ENCODE measurements at regions not wholly inside any gene's neighbourhood (a gene's known extent, or its start where the extent isn't known, plus 50 kb on each side); places are given as distances from the start of the nearest gene placed in this dataset.

GRCh38 chr17:34059423-34060220 is 195.5 kb upstream of the CCL2 start:
- H3K27ac ChIP-seq (ENCODE audit: low read depth, low read length): no peak overlapping the region
- H3K36me3 ChIP-seq (ENCODE audit: insufficient read depth, low read length): no peaks in the 10 kb centered on the region
- no peaks in the 10 kb centered on the region for H3K4me1 ChIP-seq (ENCODE audit: control insufficient read depth, insufficient read depth, low read length, unreplicated experiment)
- H3K79me2 ChIP-seq (ENCODE audit: control insufficient read depth, insufficient read depth, low read length, unreplicated experiment): no peaks in the 10 kb centered on the region
- H3K4me3 ChIP-seq (ENCODE audit: low read depth, low read length): no peak overlapping the region
- H2AFZ ChIP-seq (ENCODE audit: low read length, unreplicated experiment): no peak overlapping the region
- no peaks in the 10 kb centered on the region for H3K27me3 ChIP-seq (ENCODE audit: insufficient read depth, low read length)

- H3K79me2 ChIP-seq (ENCODE audit: control insufficient read depth, insufficient read depth, low read length, unreplicated experiment): no peaks in the 10 kb centered on the region
- H3K36me3 ChIP-seq (ENCODE audit: insufficient read depth, low read length): no peaks in the 10 kb centered on the region
- no peaks in the 10 kb centered on the region for H3K4me1 ChIP-seq (ENCODE audit: control insufficient read depth, insufficient read depth, low read length, unreplicated experiment)
- no peaks in the 10 kb centered on the region for H3K27me3 ChIP-seq (ENCODE audit: insufficient read depth, low read length)
- no peak overlapping the region for H3K27ac ChIP-seq (ENCODE audit: low read depth, low read length)
- no peak overlapping the region for H3K4me3 ChIP-seq (ENCODE audit: low read depth, low read length)
- H2AFZ ChIP-seq (ENCODE audit: low read length, unreplicated experiment): no peak overlapping the region
Measured at GRCh38 chr17:34066528-34066927, 188.6 kb upstream of the CCL2 start.

DNA sequence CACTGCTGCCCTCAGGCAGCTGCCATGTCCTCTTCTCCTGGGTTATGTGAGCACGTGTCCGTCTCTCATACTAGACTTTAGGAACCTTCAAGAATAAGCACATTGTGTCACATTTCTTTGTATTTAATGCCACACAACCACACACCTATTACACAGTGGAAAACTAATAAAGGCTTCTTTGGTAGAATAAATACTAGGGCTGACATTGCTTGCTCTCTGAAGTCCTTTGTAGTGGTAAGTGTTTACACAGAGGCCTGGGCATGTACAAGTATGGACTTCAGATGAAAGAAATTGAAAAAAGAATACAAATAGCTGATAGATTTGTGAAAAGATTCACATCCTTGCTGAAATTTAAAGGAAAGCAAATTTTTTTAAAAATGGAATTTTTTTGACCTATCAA is 188.1 kb upstream of the CCL2 start:
- Histone ChIP-seq H2AFZ (ENCODE audit: low read length, unreplicated experiment) (no peak overlapping the region), H3K4me1 (ENCODE audit: control insufficient read depth, insufficient read depth, low read length, unreplicated experiment) (no peaks in the 10 kb centered on the region), H3K79me2 (ENCODE audit: control insufficient read depth, insufficient read depth, low read length, unreplicated experiment) (no peaks in the 10 kb centered on the region), H3K27me3 (ENCODE audit: insufficient read depth, low read length) (no peaks in the 10 kb centered on the region), H3K36me3 (ENCODE audit: insufficient read depth, low read length) (no peaks in the 10 kb centered on the region), H3K27ac (ENCODE audit: low read depth, low read length) (no peak overlapping the region), H3K4me3 (ENCODE audit: low read depth, low read length) (no peak overlapping the region)

GRCh38 chr17:34068571-34068970 is 186.5 kb upstream of the CCL2 start:
- no peaks in the 10 kb centered on the region for H3K4me1 ChIP-seq (ENCODE audit: control insufficient read depth, insufficient read depth, low read length, unreplicated experiment)
- no peak overlapping the region for H3K4me3 ChIP-seq (ENCODE audit: low read depth, low read length)
- H3K79me2 ChIP-seq (ENCODE audit: control insufficient read depth, insufficient read depth, low read length, unreplicated experiment): no peaks in the 10 kb centered on the region
- no peak overlapping the region for H3K27ac ChIP-seq (ENCODE audit: low read depth, low read length)
- H2AFZ ChIP-seq (ENCODE audit: low read length, unreplicated experiment): no peak overlapping the region
- H3K36me3 ChIP-seq (ENCODE audit: insufficient read depth, low read length): no peaks in the 10 kb centered on the region
- no peaks in the 10 kb centered on the region for H3K27me3 ChIP-seq (ENCODE audit: insufficient read depth, low read length)

DNA sequence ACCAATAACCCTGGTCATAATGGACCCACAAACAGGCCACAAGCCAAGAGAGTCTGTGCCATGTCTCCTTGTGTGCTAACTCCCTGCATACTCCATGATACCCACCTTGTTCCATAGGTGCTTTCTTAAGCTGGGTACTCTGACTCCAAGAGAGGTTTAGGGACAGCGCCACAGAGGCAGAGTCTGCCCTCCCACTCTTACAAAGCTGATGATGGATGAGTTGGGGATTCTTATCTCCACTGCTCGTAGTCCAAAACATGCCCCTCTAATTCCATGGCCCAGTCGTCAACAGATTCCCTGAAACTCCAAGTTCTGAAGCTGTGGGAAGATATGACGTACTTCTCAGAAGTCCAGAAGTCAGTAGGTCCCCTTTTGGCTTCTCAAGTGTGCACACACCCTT is 184.4 kb upstream of the CCL2 start:
- H3K36me3 ChIP-seq (ENCODE audit: insufficient read depth, low read length): no peaks in the 10 kb centered on the region
- no peak overlapping the region for H3K27ac ChIP-seq (ENCODE audit: low read depth, low read length)
- no peaks in the 10 kb centered on the region for H3K79me2 ChIP-seq (ENCODE audit: control insufficient read depth, insufficient read depth, low read length, unreplicated experiment)
- H3K4me3 ChIP-seq (ENCODE audit: low read depth, low read length): no peak overlapping the region
- no peak overlapping the region for H2AFZ ChIP-seq (ENCODE audit: low read length, unreplicated experiment)
- H3K4me1 ChIP-seq (ENCODE audit: control insufficient read depth, insufficient read depth, low read length, unreplicated experiment): no peaks in the 10 kb centered on the region
- no peaks in the 10 kb centered on the region for H3K27me3 ChIP-seq (ENCODE audit: insufficient read depth, low read length)

GRCh38 chr17:34071886-34072420 is 183.1 kb upstream of the CCL2 start:
- Histone ChIP-seq H2AFZ (ENCODE audit: low read length, unreplicated experiment) (no peak overlapping the region), H3K36me3 (ENCODE audit: insufficient read depth, low read length) (no peaks in the 10 kb centered on the region), H3K4me1 (ENCODE audit: control insufficient read depth, insufficient read depth, low read length, unreplicated experiment) (no peaks in the 10 kb centered on the region), H3K4me3 (ENCODE audit: low read depth, low read length) (no peak overlapping the region), H3K27ac (ENCODE audit: low read depth, low read length) (no peak overlapping the region), H3K27me3 (ENCODE audit: insufficient read depth, low read length) (no peaks in the 10 kb centered on the region), H3K79me2 (ENCODE audit: control insufficient read depth, insufficient read depth, low read length, unreplicated experiment) (no peaks in the 10 kb centered on the region)

GRCh38 chr17:34075076-34075475 is 180.0 kb upstream of the CCL2 start:
- Histone ChIP-seq H3K4me1 (ENCODE audit: control insufficient read depth, insufficient read depth, low read length, unreplicated experiment) (no peaks in the 10 kb centered on the region), H3K79me2 (ENCODE audit: control insufficient read depth, insufficient read depth, low read length, unreplicated experiment) (no peaks in the 10 kb centered on the region), H3K27ac (ENCODE audit: low read depth, low read length) (no peak overlapping the region), H3K4me3 (ENCODE audit: low read depth, low read length) (no peak overlapping the region), H3K27me3 (ENCODE audit: insufficient read depth, low read length) (no peaks in the 10 kb centered on the region), H2AFZ (ENCODE audit: low read length, unreplicated experiment) (no peak overlapping the region), H3K36me3 (ENCODE audit: insufficient read depth, low read length) (no peaks in the 10 kb centered on the region)

- H2AFZ ChIP-seq (ENCODE audit: low read length, unreplicated experiment): no peak overlapping the region
- no peaks in the 10 kb centered on the region for H3K4me1 ChIP-seq (ENCODE audit: control insufficient read depth, insufficient read depth, low read length, unreplicated experiment)
- H3K79me2 ChIP-seq (ENCODE audit: control insufficient read depth, insufficient read depth, low read length, unreplicated experiment): no peaks in the 10 kb centered on the region
- H3K36me3 ChIP-seq (ENCODE audit: insufficient read depth, low read length): no peaks in the 10 kb centered on the region
- H3K27me3 ChIP-seq (ENCODE audit: insufficient read depth, low read length): no peaks in the 10 kb centered on the region
- no peak overlapping the region for H3K4me3 ChIP-seq (ENCODE audit: low read depth, low read length)
- H3K27ac ChIP-seq (ENCODE audit: low read depth, low read length): no peak overlapping the region
Measured at GRCh38 chr17:34076743-34077631, 178.1 kb upstream of the CCL2 start.

DNA sequence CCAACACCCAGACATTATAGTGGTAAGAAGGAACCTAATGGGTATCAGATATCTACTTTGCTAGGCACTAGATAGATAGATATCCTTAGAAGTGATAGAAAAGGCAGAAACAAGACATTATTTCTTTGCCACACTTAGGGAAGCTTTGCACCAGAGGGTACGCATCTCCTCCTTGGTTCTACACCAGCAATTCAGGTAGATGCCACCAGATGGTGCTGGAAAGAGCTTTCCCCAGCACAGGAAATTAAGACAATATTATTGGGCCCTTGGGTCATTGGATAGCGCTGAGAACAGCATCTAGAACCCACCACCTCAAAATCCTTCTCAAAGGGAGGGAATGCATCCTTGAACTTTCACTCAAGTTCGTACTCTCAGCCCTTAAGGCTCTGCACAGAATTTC is 173.8 kb upstream of the CCL2 start:
- Histone ChIP-seq H3K79me2 (ENCODE audit: control insufficient read depth, insufficient read depth, low read length, unreplicated experiment) (no peaks in the 10 kb centered on the region), H3K36me3 (ENCODE audit: insufficient read depth, low read length) (no peaks in the 10 kb centered on the region), H3K27me3 (ENCODE audit: insufficient read depth, low read length) (no peaks in the 10 kb centered on the region), H3K4me1 (ENCODE audit: control insufficient read depth, insufficient read depth, low read length, unreplicated experiment) (no peaks in the 10 kb centered on the region), H3K4me3 (ENCODE audit: low read depth, low read length) (no peak overlapping the region), H3K27ac (ENCODE audit: low read depth, low read length) (no peak overlapping the region), H2AFZ (ENCODE audit: low read length, unreplicated experiment) (no peak overlapping the region)

DNA sequence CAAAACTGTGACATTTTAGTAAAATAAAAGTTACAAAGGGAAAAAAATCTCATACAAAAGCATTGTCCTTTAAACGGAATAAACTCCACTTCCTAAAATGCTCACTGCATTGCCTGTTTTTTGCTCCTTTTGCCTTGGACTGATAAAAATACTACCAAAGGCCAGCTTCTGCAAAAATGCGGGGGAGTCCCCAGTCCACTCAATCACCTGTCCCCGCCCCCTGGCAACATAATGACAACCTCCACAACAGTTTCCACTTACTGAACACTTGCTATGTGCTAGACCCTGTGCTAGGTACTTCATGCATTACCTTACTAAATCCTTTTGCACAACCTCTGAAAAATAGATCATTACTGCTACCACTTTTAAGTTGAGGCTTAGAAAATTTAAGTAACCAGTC is 172.7 kb upstream of the CCL2 start:
- Histone ChIP-seq H3K27me3 (ENCODE audit: insufficient read depth, low read length) (no peaks in the 10 kb centered on the region), H3K79me2 (ENCODE audit: control insufficient read depth, insufficient read depth, low read length, unreplicated experiment) (no peaks in the 10 kb centered on the region), H2AFZ (ENCODE audit: low read length, unreplicated experiment) (no peak overlapping the region), H3K27ac (ENCODE audit: low read depth, low read length) (no peak overlapping the region), H3K36me3 (ENCODE audit: insufficient read depth, low read length) (no peaks in the 10 kb centered on the region), H3K4me3 (ENCODE audit: low read depth, low read length) (no peak overlapping the region), H3K4me1 (ENCODE audit: control insufficient read depth, insufficient read depth, low read length, unreplicated experiment) (no peaks in the 10 kb centered on the region)
